GM18498 (cell line): ENCODE measurements at regions not wholly inside any gene's neighbourhood (a gene's known extent, or its start where the extent isn't known, plus 50 kb on each side); places are given as distances from the start of the nearest gene placed in this dataset.
"Not testable (repeated sequence)": the region's sequence is repeated elsewhere in the genome, so short reads cannot be mapped to it uniquely, and the experiment has no call there.

ENCODE experiments used
- ATAC-seq: cut with Tn5 transposase; IDR thresholded peaks from one replicate; pipeline ENCODE4 v1.9.1; 2021; ENCODE audit warnings: mild to moderate bottlenecking, moderate library complexity; ENCODE audit not compliant: unreplicated experiment

DNA sequence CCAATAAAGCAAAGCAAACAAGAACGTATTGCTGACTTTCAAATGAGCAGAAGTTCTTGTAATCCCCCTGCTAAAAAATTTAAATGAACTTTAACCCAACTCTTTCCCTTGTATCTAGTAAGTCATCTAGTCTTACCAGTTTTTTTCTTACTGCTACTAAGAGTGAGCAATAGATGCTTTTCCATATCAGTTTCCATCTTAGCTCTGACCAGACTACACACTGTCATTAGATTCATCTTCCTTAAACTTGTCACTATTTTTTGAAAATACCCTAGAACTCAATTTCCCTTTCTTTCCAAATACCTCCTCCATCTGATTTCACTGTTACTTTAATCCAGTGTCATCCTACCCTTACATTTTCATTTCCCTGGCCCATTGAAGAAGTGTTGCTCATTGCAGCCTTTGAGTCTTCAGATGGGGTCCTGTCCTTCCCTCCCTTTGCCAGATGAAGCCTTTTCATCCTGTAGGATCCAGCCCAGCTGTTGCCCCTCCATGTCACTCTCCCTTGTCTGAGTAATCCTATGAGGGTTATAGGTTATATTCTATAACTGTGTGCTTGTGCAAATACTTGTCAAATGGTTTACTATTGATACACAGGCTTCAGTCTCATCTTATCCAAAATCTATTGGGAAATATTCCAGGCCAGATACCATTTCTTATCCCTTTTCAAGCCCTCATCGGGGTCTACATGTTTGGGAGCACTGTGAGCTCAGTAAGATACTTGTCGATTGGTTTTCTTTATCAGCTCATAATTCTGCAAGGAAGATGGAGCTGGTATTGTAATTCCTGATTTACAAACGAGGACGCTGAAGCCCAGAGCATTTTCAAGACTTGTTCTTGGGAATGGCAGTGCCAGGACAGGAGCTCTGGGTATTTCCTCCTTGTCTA, 51.5 kb upstream of the ITGB1 start:
- ATAC-seq, result no peak

DNA sequence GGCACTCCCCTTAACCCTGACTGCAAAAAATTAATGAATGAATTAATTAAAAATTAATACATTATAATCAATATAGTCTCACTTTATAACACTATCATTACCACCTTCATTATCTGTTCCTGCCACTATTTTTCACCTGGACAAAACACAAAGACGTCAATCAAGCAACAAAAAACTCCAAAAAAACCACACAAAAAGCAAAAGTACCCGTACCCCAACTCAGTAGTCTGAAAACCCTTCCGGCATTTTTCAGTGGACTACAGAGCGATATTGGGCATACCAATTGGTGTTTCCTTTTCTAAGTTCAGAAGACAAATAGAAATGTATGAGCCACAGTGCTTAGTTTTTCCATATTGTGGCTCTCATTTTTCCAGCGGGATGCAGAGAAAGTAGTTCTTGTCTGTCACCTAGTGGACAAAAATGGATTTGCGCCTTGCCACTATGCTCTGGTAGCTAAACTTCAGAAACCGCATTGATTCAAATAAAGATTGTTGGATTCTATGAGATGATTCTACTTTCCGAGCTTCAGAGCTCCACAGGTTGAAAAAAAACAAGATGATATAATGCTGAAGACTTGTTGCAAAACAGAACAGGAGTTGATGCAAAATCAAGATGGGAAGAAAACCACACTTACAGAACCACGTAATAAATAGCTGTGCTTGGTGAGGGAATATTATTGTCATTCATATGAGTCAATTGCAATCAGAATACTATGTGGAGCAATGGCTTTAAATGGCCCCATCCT, 50.6 kb upstream of the ITGB1 start:
- ATAC-seq, result peak; percentile 41

DNA sequence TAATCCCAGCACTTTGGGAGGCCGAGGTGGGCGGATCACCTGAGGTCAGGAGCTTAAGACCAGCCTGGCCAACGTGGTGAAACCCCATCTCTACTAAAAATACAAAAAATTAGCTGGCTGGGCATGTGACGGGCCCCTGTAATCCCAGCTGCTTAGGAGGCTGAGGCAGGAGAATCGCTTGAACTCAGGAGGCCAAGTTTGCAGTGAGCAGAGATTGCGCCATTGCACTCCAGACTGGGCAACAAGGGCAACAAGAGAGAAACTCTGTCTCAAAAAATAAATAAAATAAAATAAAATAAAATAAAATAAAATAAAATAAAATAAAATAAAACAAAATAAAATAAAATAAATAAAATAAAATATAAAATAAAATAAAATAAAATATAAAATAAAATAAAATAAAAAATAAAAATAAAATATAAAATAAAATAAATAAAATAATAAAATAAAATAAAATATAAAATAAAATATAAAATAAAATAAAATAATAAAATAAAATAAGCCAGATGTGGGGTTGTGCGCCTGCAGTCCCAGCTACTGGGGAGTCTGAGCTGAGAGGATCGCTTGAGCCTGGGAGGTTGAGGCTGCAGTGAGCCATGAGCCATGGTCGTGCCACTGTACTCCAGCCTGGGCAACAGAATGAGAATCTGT, 49.8 kb upstream of the ITGB1 start:
- ATAC-seq, result not testable (repeated sequence)
